NCI-H446 treated with DMSO at 0.1 percent for 48 hours (cell line): ENCODE measurements at regions not wholly inside any gene's neighbourhood (a gene's known extent, or its start where the extent isn't known, plus 50 kb on each side); places are given as distances from the start of the nearest gene placed in this dataset.
"Not testable (repeated sequence)": the region's sequence is repeated elsewhere in the genome, so short reads cannot be mapped to it uniquely, and the experiment has no call there.

Experiments used
- DNase-seq: peaks from one replicate; lab custom pipeline; 2025; lab: John Stamatoyannopoulos, UW

- not testable (repeated sequence) for DNase-seq
Measured at GRCh38 chr5:7305000-7305674, 90.8 kb upstream of the ADCY2 start.

- not testable (repeated sequence) for DNase-seq
Measured at GRCh38 chr5:7306556-7306955, 89.4 kb upstream of the ADCY2 start.

GRCh38 chr5:7307709-7308108, 88.2 kb upstream of the ADCY2 start:
- DNase-seq: not testable (repeated sequence)

DNA sequence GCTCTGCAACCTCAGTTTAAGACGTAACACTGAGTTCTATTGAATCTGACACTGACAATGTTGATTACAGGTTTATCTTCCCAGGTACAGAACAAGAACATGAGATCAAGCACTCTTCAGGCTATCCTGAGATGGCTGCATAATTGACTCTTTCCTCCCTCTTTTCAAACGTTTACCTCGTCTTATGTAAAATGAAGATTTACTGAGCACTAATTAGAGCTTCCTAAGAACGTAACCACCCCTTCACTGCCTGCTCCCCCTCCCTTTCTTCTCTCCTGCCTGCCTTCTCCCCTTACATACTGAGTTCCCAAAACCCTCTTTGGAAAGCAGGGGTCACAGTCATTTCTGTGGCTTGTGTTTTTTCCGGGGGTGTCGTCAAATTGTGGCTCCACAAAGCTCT, 86.2 kb upstream of the ADCY2 start:
- not testable (repeated sequence) for DNase-seq

DNA sequence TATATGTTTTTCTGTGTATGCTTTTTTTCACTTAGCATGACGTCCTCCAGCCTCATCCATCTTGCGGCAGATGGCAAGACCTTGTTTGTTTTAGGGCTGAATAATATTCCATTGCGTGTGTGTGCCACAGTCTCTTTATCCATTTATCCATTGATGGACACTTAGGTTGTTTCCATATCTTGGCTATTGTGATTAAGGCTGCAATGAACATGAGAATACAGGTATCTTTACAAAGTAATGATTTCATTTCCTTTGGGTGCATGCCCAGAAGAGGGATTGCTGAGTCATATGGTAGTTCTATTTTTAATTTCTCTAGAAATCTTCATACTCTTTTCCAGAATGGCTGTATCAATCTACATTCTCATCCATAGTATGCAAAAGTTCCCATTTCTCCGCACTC, 85.3 kb upstream of the ADCY2 start:
- DNase-seq: not testable (repeated sequence)

DNA sequence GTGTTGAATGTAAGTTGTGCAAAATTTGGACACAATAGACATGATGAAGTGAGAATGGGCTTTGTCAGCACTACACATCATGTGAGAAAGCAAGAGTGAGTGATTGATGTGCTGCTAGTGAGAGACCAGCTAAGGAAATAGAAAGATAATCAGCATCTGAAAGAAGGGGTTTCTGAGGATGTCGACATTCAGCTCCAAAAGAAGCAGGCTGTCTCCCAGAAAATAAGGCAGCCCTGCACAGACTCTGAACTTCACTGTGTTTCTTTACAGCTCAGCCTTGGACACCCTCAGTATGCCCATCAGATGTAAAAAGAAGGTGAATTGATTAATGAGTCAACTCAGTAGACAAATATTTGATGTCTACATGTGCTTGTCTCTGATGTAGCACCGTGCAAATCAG, 80.8 kb upstream of the ADCY2 start:
- DNase-seq: no peak

- no peak for DNase-seq
Measured at GRCh38 chr5:7317751-7318150, 78.2 kb upstream of the ADCY2 start.

DNA sequence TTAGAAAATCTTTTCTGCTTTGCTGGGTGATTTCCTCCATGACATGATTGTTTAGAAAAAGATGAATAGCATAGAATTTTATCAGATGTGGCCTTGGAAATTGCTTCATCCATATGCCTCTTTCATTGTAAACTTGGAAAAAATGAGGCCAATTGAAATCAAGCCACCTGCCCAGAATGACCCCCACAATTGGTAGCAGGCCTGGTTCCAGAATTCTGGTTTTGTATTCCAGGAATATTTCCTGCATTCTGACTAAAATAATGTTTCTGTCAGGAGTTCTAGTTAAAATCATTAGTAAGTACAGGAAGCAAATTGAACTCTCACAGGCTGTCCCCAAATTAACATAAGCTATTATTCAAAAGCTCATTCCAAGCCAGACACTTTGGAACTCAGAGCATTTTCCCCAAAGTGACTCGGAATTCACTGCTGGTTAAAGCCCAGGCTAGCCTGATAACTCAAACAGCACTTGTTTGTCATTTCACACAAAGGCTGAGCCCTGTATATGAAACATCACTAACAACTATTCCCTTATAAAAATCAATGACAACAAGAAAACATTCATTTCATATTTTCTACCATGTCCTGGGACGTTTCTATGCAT, 75.1 kb upstream of the ADCY2 start:
- DNase-seq: no peak

- DNase-seq: no peak
Measured at GRCh38 chr5:7321724-7322123, 74.2 kb upstream of the ADCY2 start.

- no peak for DNase-seq
Measured at GRCh38 chr5:7324919-7325318, 71.0 kb upstream of the ADCY2 start.

GRCh38 chr5:7325975-7326913, 69.7 kb upstream of the ADCY2 start:
- DNase-seq: no peak

DNA sequence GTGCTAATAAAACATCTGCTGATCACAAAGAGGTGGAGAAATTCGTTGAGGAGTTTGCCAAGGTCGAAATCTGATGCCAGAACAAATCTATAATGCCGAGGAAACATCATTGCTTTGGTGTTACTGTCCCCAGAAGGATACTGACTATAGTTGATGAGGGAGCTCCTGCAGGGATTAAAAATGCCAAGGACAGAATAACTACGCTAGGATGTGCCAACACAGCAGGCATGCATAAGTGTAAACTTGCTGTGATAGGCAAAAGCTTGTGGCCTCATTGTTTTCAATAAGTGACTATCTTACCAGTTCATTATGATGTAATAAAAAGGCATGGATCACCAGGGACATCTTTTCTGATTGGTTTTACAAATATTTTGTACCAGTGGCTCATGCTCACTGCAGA, 66.8 kb upstream of the ADCY2 start:
- DNase-seq: no peak

DNA sequence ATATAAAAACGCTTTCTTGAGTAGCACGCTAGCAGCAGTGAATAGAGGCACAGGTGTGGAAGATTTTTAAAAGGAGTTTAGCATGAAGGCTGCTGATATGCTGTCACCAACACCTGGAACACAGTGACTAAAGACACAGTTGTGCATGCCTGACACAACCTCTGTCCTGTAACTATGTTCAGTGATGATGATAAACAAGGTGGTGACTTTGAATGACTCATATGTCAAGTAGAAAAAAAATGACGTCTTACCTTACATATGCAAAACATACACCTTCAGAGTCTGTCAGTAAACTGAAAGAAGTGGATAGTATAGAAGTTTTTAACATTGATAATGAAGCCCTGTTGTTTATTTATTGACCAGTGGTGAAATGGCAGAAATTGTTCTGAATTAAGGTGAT, 66.2 kb upstream of the ADCY2 start:
- no peak for DNase-seq

- no peak for DNase-seq
Measured at GRCh38 chr5:7330256-7330655, 65.7 kb upstream of the ADCY2 start.

DNA sequence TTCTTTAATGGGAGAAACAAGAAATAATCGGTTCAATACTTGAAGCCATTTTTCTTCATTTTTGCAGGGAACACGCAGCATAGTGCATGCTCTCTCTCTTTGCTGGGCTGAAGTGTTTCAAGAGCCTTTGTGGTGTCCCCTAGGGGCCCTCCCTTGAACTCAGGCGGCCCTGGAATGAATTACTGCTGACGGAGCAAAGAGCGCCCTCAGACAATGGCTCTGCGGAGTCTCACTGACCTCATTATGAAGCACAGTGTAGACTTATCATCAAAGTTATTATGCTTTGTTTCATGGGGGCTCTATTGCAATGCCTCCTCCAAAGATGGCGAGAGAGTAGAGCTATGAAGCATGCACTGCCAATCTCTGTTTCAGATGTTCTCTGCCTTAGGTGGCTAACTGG, 64.8 kb upstream of the ADCY2 start:
- DNase-seq: no peak
